GM12878 (cell line): ENCODE measurements at regions not wholly inside any gene's neighbourhood (a gene's known extent, or its start where the extent isn't known, plus 50 kb on each side); places are given as distances from the start of the nearest gene placed in this dataset.

Experiments
- CEBPB ChIP-seq, 2 experiments: fragments of 150-350 bp in 1 of 2; IDR thresholded peaks; 2 replicates each; pipeline ENCODE4 v1.6.1; 2012 to 2014; ENCODE audit warnings: low read depth in 2 of 2, low read length in 2 of 2, borderline replicate concordance in 1 of 2, inconsistent platforms in 1 of 2
- EZH2 ChIP-seq: IDR thresholded peaks from 2 replicates; pipeline ENCODE4 v1.6.1; 2012; ENCODE audit warnings: low read depth, mild to moderate bottlenecking, control low read depth, inconsistent platforms, low read length, borderline replicate concordance; ENCODE audit not compliant: control insufficient read depth
- GATAD2B ChIP-seq: fragments of 450-650 bp; conservative IDR thresholded peaks from 2 replicates; pipeline ENCODE4 v1.6.1; 2017; ENCODE audit warnings: low read depth, mild to moderate bottlenecking, moderate library complexity
- JUND ChIP-seq: IDR thresholded peaks from 2 replicates; pipeline ENCODE4 v1.6.1; 2012; ENCODE audit warnings: low read depth, mild to moderate bottlenecking, low read length, improper control_type of control experiment, moderate library complexity
- NFIC ChIP-seq: IDR thresholded peaks from 2 replicates; pipeline ENCODE4 v1.6.1; 2012; ENCODE audit warnings: low read depth, mild to moderate bottlenecking, inconsistent platforms, low read length, moderate library complexity
- POLR2A ChIP-seq: IDR thresholded peaks from 2 replicates; pipeline ENCODE4 v1.6.1; 2011; ENCODE audit warnings: low read depth, mild to moderate bottlenecking, low read length
- SIN3A ChIP-seq: IDR thresholded peaks from 2 replicates; pipeline ENCODE4 v1.6.1; 2012; ENCODE audit warnings: low read depth, low read length, improper control_type of control experiment
- SMAD1 ChIP-seq: fragments of 450-650 bp; IDR thresholded peaks from 2 replicates; pipeline ENCODE4 v1.6.1; 2018; ENCODE audit warnings: mild to moderate bottlenecking, low read depth; ENCODE audit not compliant: partially characterized antibody
- SMARCA5 ChIP-seq: fragments of 450-650 bp; IDR thresholded peaks from 2 replicates; pipeline ENCODE4 v1.6.1; 2017; ENCODE audit warnings: mild to moderate bottlenecking
- SMC3 ChIP-seq: IDR thresholded peaks from 2 replicates; pipeline ENCODE4 v1.6.1; 2011; ENCODE audit warnings: low read length, improper control_type of control experiment, borderline replicate concordance
- TF ChIP-seq, protein P1 (sequence below), 3 experiments: IDR thresholded peaks in 2 of 3; conservative IDR thresholded peaks in 1 of 3; 2 replicates each; pipeline ENCODE4 v1.5.1; 2011; ENCODE audit warnings: low read depth in 3 of 3, low read length in 3 of 3, mild to moderate bottlenecking in 3 of 3, control low read depth in 2 of 3, moderate library complexity in 2 of 3, inconsistent platforms in 1 of 3, mixed read lengths in 1 of 3; ENCODE audit not compliant: control insufficient read depth in 2 of 3, insufficient read depth in 1 of 3; ENCODE audit errors: extremely low read depth in 1 of 3
- TF ChIP-seq, protein P2 (sequence below): IDR thresholded peaks from 2 replicates; pipeline ENCODE4 v1.6.1; 2011; ENCODE audit warnings: borderline replicate concordance, low read depth, mild to moderate bottlenecking, moderate library complexity, mixed read lengths, low read length; ENCODE audit not compliant: insufficient read depth; ENCODE audit errors: extremely low read length

DNA sequence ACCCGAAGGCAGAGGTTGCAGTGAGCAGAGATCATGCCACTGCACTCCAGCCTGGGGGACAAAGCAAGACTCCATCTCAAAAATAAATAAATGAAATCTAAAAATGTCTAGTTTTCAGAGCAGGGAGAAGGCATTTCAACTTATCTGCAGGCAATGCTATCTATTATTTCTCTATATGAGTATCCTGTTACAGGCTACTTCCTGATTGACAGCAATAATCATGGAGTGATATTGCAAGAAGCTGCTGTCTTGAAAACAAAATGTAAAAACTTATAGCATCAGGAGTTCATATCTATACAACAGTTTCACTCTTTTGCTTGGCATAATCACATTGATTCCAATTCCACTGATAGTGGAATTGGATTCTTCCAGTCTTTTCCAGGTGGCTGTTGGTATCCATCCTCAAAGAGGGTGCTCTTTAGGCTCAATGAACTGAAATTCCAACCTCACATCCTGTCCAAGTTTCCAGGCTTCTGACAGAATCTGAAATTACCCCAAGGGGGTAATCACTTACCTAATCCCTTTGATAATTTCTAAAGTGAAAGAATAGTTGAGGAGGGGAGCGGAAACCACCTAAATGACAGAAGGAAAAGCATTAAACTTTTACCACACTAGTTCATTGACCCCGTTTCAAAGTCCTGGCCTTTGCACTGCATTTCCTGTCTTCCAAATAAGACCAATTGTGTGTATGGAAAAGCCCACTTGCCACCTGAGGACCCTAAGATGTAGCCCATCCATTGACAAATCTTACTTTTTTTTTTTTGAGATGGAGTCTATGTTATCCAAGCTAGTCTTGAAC, 107.6 kb downstream of the GLUL start:
- TF ChIP-seq, protein P1, sequence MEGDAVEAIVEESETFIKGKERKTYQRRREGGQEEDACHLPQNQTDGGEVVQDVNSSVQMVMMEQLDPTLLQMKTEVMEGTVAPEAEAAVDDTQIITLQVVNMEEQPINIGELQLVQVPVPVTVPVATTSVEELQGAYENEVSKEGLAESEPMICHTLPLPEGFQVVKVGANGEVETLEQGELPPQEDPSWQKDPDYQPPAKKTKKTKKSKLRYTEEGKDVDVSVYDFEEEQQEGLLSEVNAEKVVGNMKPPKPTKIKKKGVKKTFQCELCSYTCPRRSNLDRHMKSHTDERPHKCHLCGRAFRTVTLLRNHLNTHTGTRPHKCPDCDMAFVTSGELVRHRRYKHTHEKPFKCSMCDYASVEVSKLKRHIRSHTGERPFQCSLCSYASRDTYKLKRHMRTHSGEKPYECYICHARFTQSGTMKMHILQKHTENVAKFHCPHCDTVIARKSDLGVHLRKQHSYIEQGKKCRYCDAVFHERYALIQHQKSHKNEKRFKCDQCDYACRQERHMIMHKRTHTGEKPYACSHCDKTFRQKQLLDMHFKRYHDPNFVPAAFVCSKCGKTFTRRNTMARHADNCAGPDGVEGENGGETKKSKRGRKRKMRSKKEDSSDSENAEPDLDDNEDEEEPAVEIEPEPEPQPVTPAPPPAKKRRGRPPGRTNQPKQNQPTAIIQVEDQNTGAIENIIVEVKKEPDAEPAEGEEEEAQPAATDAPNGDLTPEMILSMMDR (IDR thresholded peaks at IDR 0.05 in 2 of 3, conservative IDR thresholded peaks at IDR 0.05 in 1 of 3; ENCODE audit: control insufficient read depth in 2 of 3, extremely low read depth in 1 of 3, insufficient read depth in 1 of 3, low read depth in 3 of 3, low read length in 3 of 3), result no peak
- TF ChIP-seq NFIC (no peak), CEBPB (IDR thresholded peaks at IDR 0.05; ENCODE audit: borderline replicate concordance in 1 of 2, low read depth in 2 of 2, low read length in 2 of 2) (no peak), GATAD2B (no peak), EZH2 (no peak), SMAD1 (no peak), SIN3A (no peak), JUND (no peak), POLR2A (no peak), SMARCA5 (no peak), SMC3 (no peak)
- TF ChIP-seq, protein P2, sequence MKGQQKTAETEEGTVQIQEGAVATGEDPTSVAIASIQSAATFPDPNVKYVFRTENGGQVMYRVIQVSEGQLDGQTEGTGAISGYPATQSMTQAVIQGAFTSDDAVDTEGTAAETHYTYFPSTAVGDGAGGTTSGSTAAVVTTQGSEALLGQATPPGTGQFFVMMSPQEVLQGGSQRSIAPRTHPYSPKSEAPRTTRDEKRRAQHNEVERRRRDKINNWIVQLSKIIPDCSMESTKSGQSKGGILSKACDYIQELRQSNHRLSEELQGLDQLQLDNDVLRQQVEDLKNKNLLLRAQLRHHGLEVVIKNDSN, result no peak
